Neural progenitor cell (in vitro differentiated cells): ENCODE measurements at regions not wholly inside any gene's neighbourhood (a gene's known extent, or its start where the extent isn't known, plus 50 kb on each side); places are given as distances from the start of the nearest gene placed in this dataset.

Source experiments
- CTCF ChIP-seq: fragments of 200-600 bp; sonication (generic); IDR thresholded peaks from 2 replicates; pipeline ENCODE4 v1.5.1; 2017; ENCODE audit warnings: antibody characterized with exemption, mild to moderate bottlenecking
- EZH2 ChIP-seq: fragments of 200-600 bp; sonication (generic); IDR thresholded peaks from 2 replicates; pipeline ENCODE4 v1.6.1; 2017; ENCODE audit warnings: antibody characterized with exemption, mild to moderate bottlenecking, moderate library complexity

- TF ChIP-seq CTCF (no peak), EZH2 (no peak)
These were observed 1055.2 kb downstream of the STIM2 start for GRCh38 chr4:27915822-27916221.
